IPS-18c (cell line): ENCODE measurements at regions not wholly inside any gene's neighbourhood (a gene's known extent, or its start where the extent isn't known, plus 50 kb on each side); places are given as distances from the start of the nearest gene placed in this dataset.
"Not testable (repeated sequence)": the region's sequence is repeated elsewhere in the genome, so short reads cannot be mapped to it uniquely, and the experiment has no call there.

Experiments used
- H3K4me3 ChIP-seq: 2 replicates; pipeline ENCODE4 v1.7.0; 2013; ENCODE audit warnings: low read depth, mild to moderate bottlenecking, low read length, moderate library complexity; ENCODE audit not compliant: insufficient read depth
- H3K9me3 ChIP-seq: one replicate; pipeline ENCODE4 v1.6.1; 2013; ENCODE audit warnings: mild to moderate bottlenecking, low read length, moderate library complexity; ENCODE audit not compliant: control insufficient read depth, insufficient read depth

DNA sequence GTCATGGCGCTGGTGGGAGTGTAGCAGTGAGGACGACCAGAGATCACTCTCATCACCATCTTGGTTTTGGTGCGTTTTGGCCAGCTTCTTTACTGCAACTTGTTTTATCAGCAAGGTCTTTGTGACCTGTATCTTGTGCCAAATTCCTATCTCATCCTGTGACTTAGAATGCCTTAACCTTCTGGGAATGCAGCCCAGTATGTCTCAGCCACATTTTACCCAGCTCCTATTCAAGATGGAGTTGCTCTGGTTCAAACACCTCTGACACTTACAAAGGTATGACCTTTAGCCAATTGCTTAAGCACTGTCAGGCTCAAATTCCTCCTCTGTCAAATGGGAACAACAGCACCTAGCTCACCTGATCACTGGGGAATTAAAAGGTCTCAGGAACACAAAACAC lies 235.1 kb upstream of the ID2 start:
- H3K4me3 ChIP-seq, H3K9me3 ChIP-seq: not testable (repeated sequence)

DNA sequence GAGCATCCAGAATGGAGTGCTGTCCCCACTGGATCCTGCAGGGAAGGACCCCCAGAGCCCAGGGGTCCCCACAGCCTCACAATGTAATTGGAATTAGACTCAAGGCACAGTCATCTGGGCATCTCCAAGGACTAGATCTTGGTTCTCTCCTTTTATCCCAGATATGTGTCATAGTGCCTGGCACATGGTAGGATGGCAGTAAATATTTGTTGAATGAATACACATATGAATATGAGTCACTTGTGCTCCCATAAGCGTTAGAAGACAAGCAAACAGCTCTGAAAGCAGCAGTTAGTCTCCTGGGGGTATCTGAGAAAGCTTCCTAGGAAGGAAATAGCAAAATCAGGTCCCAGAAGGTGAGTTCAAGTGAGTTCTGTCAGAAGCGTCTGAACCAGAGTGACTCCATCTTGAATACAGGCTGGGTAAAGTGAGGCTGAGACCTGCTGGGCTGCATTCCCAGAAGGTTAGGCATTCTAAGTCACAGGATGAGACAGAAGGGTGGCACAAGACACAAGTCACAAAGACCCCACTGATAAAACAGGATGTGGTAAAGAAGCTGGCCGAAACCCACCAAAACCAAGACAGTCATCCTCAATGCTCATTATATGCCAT lies 234.1 kb upstream of the ID2 start:
- no peak overlapping the region for H3K4me3 ChIP-seq
- H3K9me3 ChIP-seq = no peaks in the 10 kb centered on the region

DNA sequence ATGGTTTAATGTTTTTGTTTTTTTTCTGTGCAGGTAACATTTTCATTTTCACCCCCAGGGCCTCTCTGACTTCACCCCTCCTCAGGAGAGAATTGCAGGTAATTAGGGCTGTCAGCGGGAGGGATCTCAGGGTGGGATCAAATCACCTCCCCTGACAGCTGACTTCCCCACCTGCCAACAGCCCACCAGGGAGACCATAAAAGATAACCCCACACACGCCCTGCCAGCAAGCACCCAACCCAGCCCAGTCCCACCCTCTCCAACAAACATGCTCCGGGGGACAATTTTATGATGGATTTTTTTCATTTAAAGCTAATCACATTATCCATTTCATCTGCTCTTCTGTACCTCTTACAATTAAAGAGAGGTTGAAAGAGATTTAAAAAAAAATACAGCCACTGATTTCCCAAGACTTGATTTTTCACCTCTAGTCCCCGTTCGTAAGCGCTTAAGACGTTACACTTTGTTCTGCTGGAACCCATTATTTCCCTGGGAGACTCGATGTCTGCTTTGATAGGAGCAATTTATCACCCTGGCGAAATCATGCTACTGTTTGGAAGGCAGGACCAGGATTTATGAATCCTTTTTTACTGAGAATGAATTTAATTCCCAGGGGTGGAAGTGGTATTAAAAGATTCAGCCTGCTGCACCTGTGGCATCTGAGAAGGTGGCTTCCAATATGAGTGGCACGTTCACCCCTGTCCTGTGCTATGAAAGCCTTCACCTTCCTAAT lies 232.9 kb upstream of the ID2 start:
- Histone ChIP-seq H3K4me3 (no peak overlapping the region), H3K9me3 (no peaks in the 10 kb centered on the region)

DNA sequence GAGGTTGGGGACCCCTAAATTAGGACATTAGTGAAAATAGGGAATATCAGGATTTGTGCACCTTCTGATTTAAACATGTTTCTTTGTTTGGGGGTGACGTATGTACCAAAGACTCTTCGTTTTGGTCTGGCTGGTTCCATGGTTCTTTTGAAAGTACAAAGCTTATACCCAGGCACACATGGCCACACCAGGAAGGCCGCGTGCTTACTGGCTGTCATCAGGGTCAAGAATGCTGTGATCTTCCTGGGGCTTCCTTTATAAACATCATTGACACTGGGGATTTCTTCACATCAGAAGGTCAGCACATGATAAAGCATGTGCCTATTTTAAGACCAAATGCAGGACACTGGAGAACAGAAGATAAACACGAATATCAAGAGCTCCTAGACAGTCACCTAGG lies 230.6 kb upstream of the ID2 start:
- Histone ChIP-seq H3K9me3 (no peaks in the 10 kb centered on the region), H3K4me3 (no peak overlapping the region)

DNA sequence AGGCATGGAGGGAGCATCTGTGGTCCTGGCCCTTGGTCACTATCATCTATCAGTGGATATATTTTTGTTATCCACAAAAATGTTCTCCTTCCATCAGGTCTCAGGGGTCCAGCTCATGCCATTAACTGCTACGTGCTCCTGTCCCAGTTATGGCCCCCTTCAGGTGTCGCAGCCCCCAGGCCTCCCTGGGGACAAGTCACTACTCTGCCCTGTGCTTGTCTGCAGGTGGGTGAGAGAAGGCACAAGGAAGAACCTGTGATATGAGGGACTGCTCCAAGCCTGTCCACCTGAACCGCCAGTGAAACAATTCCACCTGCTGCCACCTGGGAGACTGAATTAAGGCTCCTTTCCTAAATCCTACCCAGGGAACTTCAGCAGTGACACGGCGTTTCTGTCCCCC lies 229.6 kb upstream of the ID2 start:
- Histone ChIP-seq H3K4me3 (no peak overlapping the region), H3K9me3 (no peaks in the 10 kb centered on the region)

DNA sequence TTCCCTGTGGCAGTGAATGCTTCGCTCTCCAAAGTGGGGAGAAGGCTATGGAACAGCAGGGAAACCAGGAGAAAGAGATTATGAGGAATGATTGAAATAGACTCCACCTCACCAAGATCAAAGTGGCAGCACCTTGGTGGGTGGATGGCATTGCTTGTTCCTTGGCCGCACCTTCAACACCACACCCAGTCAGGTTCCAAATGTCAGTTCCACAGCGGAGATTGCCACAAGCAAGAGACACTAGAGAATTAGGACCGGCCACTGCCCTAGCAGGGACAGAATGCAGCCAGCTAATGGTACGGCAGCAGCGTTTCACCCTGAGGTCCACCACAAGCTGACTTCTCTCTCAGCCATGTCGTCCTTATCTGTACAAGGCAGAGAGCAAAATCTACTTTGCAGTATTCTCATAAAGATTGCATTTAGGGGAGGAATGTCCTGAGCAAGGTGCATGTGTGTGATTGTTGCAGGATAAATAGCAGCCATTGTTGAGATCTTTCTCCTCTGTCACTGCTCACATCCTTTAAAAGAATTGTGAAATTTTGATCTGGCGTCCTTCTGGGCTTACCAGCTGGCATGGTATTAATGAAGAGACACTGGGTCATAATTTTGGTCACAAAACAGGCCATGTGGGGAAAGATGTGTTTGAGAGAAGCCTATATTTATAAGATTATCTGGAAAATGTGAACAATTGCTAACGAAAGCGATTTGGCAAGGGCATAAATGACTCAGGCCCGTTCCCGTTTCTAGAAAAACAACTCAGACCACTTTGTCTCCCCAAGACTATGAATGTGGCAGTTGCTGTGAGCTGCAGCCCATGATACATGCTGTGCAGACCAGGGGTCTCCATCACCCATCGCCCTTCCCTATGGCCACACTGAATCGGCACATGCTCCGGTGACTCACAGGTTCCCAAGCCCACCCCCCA lies 228.6 kb upstream of the ID2 start:
- H3K9me3 ChIP-seq = no peaks in the 10 kb centered on the region

DNA sequence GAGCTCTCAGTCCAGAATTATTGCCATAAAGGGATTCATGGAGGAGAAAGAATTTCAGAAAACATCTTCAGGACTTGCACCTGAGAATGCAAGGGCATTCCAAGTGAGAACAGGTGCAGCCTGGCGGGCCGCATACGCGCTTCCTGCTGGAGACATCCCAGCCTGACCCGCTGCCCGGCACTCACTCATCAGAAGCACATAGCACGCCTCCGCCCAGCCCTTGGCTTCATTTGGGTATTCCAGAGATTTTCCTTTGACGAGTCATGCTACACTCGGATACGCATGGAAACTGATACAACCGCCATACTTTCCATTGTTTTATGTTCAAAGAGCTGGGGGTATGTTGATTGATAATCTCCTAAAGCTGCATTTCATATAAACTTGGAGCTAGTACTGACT lies 228.0 kb upstream of the ID2 start:
- Histone ChIP-seq H3K4me3 (no peak overlapping the region), H3K9me3 (no peaks in the 10 kb centered on the region)

More for the DNA sequence above, 228.6 kb upstream of the ID2 start:
- H3K4me3 ChIP-seq = no peak overlapping the region

DNA sequence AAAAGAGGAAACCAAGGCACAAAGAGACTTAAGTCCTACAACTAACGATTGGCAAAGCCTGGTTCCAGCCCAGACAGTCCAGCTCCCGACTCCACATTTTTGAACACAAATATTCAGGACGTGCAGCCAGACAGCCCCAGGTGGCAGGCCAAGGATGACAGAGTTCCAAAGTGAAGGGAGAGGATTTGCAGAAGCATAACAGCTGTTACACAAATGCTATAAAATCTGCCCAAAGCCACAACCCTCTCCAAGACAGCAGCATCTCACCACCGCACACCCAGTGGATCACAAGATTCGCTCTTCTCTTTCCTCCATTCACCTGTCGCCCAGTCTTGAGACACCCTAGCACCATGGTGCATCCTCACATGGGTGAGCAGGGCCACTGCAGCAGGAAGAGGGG lies 227.1 kb upstream of the ID2 start:
- Histone ChIP-seq H3K9me3 (no peaks in the 10 kb centered on the region), H3K4me3 (no peak overlapping the region)

DNA sequence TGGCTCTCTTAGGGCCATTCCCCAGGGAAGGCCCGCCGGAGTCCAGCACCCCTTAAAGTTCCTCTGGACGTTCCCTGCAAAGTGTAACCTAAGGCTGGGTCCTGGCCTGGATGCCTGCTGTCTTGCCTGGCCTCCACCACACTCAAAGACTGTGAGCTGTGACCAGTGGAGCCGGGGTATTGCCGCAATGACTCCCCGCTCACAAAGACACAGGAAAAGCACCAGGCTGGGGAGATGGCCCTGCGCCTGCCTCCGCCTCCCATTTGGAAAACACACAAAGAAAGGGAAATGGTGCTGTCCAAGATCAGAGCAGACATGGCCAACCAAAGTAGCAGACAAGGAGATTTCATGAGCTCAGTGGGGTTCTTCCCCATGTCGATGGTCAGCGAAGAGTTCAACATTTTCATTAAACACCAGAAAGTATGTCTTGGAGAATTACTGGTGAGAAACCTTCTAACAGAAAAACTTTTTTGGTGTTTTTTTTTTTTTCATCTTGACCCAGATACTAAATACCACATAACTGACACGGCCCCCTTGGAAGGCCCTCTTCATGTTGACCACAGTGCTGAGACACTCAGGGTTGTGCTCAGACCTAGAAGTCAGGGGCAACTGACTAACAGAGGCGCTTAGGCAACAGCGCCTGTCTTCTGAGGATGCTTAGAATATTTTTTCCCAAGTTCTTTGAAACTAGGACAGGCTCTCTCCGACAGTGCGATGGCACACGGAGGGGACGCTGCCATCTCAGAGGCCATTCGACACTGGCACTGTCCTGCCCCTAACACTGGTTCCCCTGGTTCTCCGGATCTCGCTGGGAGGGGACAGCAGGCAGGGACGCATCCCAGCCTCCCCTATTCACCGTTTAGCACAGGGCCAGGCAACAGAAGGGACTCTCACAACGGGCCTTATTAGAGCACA lies 226.4 kb upstream of the ID2 start:
- Histone ChIP-seq H3K4me3 (no peak overlapping the region), H3K9me3 (no peaks in the 10 kb centered on the region)

DNA sequence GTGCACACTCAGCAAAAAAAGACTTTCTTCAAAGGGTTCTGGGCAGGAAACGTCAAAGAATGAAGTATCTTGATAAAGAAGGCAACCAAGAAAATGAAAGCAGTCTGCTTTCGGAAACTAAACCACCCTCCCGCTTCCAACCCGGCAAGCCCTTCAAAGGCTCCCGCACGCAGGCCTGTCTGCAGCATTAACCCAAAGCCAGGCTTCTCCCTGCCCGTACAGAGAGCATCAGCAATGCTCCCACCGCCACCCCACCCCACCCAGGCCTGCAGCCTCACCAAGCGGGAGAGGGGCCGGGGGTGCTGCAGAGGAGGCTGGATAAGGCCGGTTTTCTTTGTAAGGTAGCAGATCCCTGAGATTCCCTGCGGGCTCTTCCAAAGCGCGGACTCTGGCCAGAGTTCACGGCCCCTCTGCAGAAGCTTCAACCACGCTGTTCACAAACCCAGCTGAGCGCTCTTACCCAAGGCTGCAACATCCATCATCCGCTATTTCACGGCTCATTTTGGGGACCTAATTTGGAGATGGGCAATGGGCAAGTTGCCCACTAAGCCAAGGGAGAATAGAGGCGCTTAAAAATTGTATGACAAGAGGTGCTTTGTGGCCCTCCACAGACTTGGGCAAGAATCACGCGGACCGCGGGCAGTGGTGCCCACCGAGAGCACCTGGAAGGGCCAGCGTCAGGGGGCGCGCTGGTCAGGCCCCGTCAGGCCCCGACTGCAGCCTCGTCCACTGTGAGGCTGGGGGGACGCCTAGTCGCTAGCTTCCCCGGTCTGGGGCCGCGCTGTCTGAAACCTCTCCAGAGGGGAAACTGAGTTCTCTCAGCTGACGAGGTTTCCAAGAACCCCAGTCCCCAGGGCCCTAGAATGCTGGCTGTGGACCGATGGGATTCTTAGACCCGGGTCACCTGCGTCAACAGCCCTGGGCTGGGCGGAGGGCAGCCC lies 225.4 kb upstream of the ID2 start:
- no peaks in the 10 kb centered on the region for H3K9me3 ChIP-seq
- H3K4me3 ChIP-seq = no peak overlapping the region

DNA sequence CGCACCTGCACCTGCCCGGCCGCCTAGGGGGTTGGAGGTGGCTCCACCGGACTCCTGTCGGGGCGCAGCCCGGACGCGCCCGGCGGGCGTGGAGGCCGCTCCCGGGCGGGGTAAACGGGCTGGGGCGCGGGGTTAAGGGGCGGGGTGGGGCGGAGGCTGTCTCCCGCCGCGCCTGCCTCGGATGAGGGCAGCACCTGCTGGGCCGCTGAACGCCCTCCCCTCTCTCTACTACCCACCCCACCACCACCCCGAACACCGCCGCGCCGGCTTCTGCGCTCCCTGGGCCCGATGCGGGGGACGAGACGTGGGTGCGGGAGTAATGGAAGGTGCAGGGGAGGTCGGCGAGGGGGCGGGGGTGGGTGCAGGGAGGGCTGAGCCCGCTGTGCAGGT lies 224.8 kb upstream of the ID2 start:
- Histone ChIP-seq H3K4me3 (no peak overlapping the region), H3K9me3 (no peaks in the 10 kb centered on the region)

DNA sequence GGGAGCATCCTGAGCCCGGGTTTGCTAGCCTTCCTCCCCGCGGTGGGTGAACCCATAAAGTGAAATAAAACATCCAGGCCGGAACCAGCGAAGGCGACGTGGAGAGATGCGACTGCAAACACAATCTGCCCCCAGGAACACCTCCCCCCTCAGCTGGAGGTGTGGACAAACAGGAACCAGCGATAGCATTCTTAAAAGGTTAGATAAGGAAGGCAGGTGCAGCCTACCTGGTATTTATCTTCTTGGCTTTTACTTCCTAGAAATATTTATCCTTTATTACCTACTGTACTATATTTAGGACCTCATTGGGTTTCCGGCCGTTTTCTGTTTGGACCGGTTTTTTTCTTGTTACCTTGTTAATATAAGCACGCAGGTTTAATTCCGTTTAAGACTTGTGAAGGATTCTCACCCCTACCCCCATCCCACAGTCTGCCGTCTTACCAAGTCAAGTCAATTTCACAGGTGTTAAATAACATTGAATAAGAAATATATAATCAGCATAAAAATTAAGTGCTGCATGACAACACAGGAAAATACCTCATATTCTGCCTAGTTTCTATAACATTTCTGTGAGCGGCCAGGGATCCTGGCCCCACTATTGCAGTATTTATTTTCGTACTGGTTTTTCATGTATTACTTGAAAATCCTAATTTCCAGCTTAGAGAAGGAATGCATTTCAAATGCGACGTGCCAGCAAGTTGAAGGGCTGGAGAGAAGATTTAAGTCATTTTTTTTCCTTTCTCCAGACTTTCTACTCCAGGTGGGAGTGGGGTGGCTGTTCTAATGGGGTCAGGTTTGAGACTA lies 224.0 kb upstream of the ID2 start:
- Histone ChIP-seq H3K4me3 (no peak overlapping the region), H3K9me3 (no peaks in the 10 kb centered on the region)

DNA sequence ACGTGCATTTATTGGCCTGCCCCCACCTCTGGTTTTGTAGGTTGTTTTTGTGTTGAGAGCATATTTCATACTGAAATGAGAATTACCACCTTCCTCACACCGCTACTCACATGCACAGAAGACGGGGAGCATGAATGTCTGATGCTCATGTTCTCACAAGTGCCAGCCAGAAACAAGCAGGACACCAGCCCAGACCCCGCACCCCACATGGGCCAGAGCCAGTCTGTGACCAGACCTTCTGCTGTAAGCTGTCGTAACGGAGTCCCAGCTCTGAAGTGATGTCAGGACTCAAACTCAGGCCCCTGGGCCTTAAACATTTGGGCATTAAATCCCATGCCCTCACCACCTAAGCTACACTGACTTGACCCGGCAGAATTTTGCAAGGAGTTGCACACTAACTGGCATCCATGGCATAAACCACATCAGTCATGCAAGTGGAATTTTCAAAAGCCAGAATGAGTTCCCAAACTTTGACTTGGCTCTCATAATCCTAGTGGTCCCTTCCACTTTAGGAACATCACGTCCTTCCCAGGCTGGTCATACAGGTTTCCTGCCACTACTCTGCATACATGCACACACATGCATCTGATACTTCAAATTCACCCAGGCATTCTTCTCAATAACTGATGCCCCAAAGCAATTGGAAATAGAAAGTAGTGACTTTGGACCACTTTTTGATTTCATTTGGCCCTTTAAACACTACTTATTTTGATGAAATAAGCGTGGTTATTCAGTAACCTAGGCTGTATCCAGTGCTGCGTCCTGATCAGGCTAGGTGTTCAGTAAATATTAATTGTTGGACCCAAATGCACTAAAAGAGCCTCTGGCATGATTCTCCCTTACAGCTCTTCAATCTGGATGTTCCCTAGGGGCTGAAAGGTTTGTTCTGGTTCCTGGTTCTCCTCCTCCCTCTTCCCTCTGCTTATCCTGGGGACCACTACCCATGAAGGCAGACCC lies 223.1 kb upstream of the ID2 start:
- no peaks in the 10 kb centered on the region for H3K9me3 ChIP-seq
- no peak overlapping the region for H3K4me3 ChIP-seq

DNA sequence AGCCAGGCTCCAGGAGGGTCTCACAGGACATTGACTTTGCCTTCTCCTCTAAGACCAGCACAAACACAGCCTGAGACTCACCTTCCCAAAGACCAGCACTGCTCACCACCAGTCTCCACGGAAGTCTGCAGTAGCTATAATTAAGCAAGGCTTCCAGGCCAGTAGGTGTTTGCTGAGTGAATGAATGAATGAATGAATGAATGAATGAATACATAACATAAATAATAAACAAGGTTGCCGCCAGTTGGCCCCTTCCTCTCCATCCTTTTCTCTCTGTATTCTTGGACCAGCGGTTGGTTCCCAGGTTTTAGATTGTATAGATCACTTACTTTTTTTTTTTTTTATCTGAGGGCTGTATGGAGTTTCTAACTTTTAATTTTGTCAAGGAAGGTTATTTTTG lies 222.4 kb upstream of the ID2 start:
- no peaks in the 10 kb centered on the region for H3K9me3 ChIP-seq
- H3K4me3 ChIP-seq = no peak overlapping the region

DNA sequence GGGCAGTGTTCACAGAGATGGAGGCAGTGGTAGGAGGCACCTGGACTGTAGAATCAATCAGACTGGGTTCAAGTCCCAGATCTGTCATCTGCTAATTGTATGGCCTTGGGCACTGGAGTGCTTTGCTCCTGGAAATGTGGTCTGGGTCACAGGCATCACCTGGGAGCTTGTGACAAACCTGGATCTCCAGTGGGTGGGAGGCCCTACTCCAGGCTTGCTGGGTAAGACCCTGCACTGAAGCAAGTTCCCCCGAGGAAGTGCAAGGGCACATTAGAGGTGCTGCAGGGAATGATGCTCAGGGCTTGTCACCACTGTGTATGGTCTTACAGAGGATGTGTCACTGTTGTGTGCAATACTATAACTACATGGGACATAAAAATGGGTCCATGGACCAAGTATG lies 220.5 kb upstream of the ID2 start:
- Histone ChIP-seq H3K9me3 (no peaks in the 10 kb centered on the region), H3K4me3 (no peak overlapping the region)
